BJ (cell line): ENCODE measurements at regions not wholly inside any gene's neighbourhood (a gene's known extent, or its start where the extent isn't known, plus 50 kb on each side); places are given as distances from the start of the nearest gene placed in this dataset.

Experiments used
- CTCF ChIA-PET: fragments of 350-600 bp; formaldehyde crosslinking; extraction: SDS; loops from one replicate; lab custom pipeline; 2021; ENCODE audit warnings: antibody characterized with exemption, inconsistent platforms; lab: Yijun Ruan, JAX
- POLR2A ChIA-PET: fragments of 300-600 bp; sonication (Branson Sonifier 250); formaldehyde crosslinking; extraction: SDS; loops from one replicate; lab custom pipeline; 2021; ENCODE audit warnings: antibody characterized with exemption; lab: Charles Lee
- DNase-seq: peaks from one replicate; pipeline ENCODE4 v3.0.0-alpha.2; 2011; ENCODE audit warnings: low read depth
- H3K27me3 ChIP-seq: 2 replicates; pipeline ENCODE4 v1.6.0; 2011; ENCODE audit warnings: low read length; ENCODE audit not compliant: control insufficient read depth, insufficient read depth
- H3K36me3 ChIP-seq: 2 replicates; pipeline ENCODE4 v1.5.1; 2011; ENCODE audit warnings: low read length; ENCODE audit not compliant: control insufficient read depth, insufficient read depth
- H3K4me3 ChIP-seq: 2 replicates; pipeline ENCODE4 v1.5.1; 2011; ENCODE audit warnings: low read depth, mild to moderate bottlenecking, control low read depth, low read length
- CTCF ChIP-seq: IDR thresholded peaks from 2 replicates; pipeline ENCODE4 v1.5.1; 2011; ENCODE audit warnings: low read depth, mild to moderate bottlenecking, control low read depth, inconsistent platforms, low read length, moderate library complexity; ENCODE audit not compliant: insufficient read depth

- DNase-seq: no peak
- TF ChIP-seq CTCF: no peak
- Histone ChIP-seq H3K27me3 (peaks cover 13% of the 10 kb centered on the region), H3K36me3 (no peaks in the 10 kb centered on the region), H3K4me3 (no peak overlapping the region)
- POLR2A ChIA-PET: no interaction called here
- CTCF ChIA-PET: no interaction called here
These were observed 131.3 kb upstream of the NKX1-1 start for GRCh38 chr4:1537410-1538095.

- no peak overlapping the region for H3K4me3 ChIP-seq
- TF ChIP-seq CTCF: no peak
- DNase-seq: no peak
- ChIA-PET CTCF (interaction anchor here (2.0 kb wide), 1 partner anchor 12 kb away, joined by 7 read pairs; no protein-coding TSS in a partner anchor), POLR2A (no interaction called here)
- no peaks in the 10 kb centered on the region for H3K36me3 ChIP-seq
- H3K27me3 ChIP-seq: peaks cover 13% of the 10 kb centered on the region
These were observed 130.6 kb upstream of the NKX1-1 start for GRCh38 chr4:1536579-1537409.

- ChIA-PET CTCF (interaction anchor here (0.6 to 2.0 kb wide), 2 partner anchors 13 to 22 kb away, joined by 3 to 7 read pairs; no protein-coding TSS in a partner anchor), POLR2A (no interaction called here)
- no peak for DNase-seq
- no peaks in the 10 kb centered on the region for H3K36me3 ChIP-seq
- H3K4me3 ChIP-seq: no peak overlapping the region
- TF ChIP-seq CTCF: no peak
- peaks cover 13% of the 10 kb centered on the region for H3K27me3 ChIP-seq
These were observed 129.8 kb upstream of the NKX1-1 start for GRCh38 chr4:1535926-1536578.

- H3K36me3 ChIP-seq: no peaks in the 10 kb centered on the region
- POLR2A ChIA-PET: no interaction called here
- H3K27me3 ChIP-seq: peaks cover 16% of the 10 kb centered on the region
- DNase-seq: no peak
- TF ChIP-seq CTCF: no peak
- H3K4me3 ChIP-seq: no peak overlapping the region
- CTCF ChIA-PET: interaction anchor here (1.5 to 2.0 kb wide), 2 partner anchors 14 kb away, joined by 7 to 14 read pairs; no protein-coding TSS in a partner anchor
These were observed 128.8 kb upstream of the NKX1-1 start for GRCh38 chr4:1534876-1535526.
